Liver (tissue), 3 donors: ENCODE measurements at regions not wholly inside any gene's neighbourhood (a gene's known extent, or its start where the extent isn't known, plus 50 kb on each side); places are given as distances from the start of the nearest gene placed in this dataset.

Source experiments
- ATF3 ChIP-seq: IDR thresholded peaks from 2 replicates; pipeline ENCODE4 v1.6.1; 2016; ENCODE audit warnings: antibody characterized with exemption
- EGR1 ChIP-seq, 2 donors: IDR thresholded peaks; 2 replicates each; pipeline ENCODE4 v1.6.1; 2016 to 2018; ENCODE audit warnings: antibody characterized with exemption in 2 of 2, low read depth in 2 of 2
- HNF4G ChIP-seq: IDR thresholded peaks from 2 replicates; pipeline ENCODE4 v1.6.1; 2016; ENCODE audit warnings: antibody characterized with exemption
- JUND ChIP-seq, 2 donors: IDR thresholded peaks; 2 replicates each; pipeline ENCODE4 v1.6.1; 2016; ENCODE audit warnings: antibody characterized with exemption in 2 of 2
- MAX ChIP-seq: IDR thresholded peaks from 2 replicates; pipeline ENCODE4 v1.6.1; 2016; ENCODE audit warnings: antibody characterized with exemption
- REST ChIP-seq: IDR thresholded peaks from 2 replicates; pipeline ENCODE4 v1.6.1; 2016; ENCODE audit warnings: antibody characterized with exemption, mild to moderate bottlenecking
- RXRA ChIP-seq, 2 donors: IDR thresholded peaks; 2 replicates each; pipeline ENCODE4 v1.6.1; 2017 to 2018; ENCODE audit warnings: antibody characterized with exemption in 2 of 2, mild to moderate bottlenecking in 1 of 2
- YY1 ChIP-seq: IDR thresholded peaks from 2 replicates; pipeline ENCODE4 v1.6.1; 2016; ENCODE audit warnings: antibody characterized with exemption, mild to moderate bottlenecking
- TF ChIP-seq, protein P1 (sequence below): fragments of 150-350 bp; IDR thresholded peaks from 2 replicates; pipeline ENCODE4 v1.5.1; 2017; ENCODE audit warnings: improper control_type of control experiment, low read depth, low read length; ENCODE audit not compliant: missing input control
- donor health status: healthy.
- donor health status: healthy.

- TF ChIP-seq, protein P1, sequence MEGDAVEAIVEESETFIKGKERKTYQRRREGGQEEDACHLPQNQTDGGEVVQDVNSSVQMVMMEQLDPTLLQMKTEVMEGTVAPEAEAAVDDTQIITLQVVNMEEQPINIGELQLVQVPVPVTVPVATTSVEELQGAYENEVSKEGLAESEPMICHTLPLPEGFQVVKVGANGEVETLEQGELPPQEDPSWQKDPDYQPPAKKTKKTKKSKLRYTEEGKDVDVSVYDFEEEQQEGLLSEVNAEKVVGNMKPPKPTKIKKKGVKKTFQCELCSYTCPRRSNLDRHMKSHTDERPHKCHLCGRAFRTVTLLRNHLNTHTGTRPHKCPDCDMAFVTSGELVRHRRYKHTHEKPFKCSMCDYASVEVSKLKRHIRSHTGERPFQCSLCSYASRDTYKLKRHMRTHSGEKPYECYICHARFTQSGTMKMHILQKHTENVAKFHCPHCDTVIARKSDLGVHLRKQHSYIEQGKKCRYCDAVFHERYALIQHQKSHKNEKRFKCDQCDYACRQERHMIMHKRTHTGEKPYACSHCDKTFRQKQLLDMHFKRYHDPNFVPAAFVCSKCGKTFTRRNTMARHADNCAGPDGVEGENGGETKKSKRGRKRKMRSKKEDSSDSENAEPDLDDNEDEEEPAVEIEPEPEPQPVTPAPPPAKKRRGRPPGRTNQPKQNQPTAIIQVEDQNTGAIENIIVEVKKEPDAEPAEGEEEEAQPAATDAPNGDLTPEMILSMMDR: no peak
- TF ChIP-seq HNF4G (no peak), JUND (IDR thresholded peaks at IDR 0.05) (no peak), YY1 (no peak), ATF3 (no peak), REST (no peak), RXRA (IDR thresholded peaks at IDR 0.05) (no peak), MAX (no peak), EGR1 (IDR thresholded peaks at IDR 0.05; ENCODE audit: low read depth in 2 of 2) (no peak)
These were observed 97.3 kb downstream of the PDGFA start for GRCh38 chr7:422191-422885.
